BJ (cell line): ENCODE measurements at regions not wholly inside any gene's neighbourhood (a gene's known extent, or its start where the extent isn't known, plus 50 kb on each side); places are given as distances from the start of the nearest gene placed in this dataset.

Source experiments
- CTCF ChIA-PET: fragments of 350-600 bp; formaldehyde crosslinking; extraction: SDS; loops from one replicate; lab custom pipeline; 2021; ENCODE audit warnings: antibody characterized with exemption, inconsistent platforms; lab: Yijun Ruan, JAX
- POLR2A ChIA-PET: fragments of 300-600 bp; sonication (Branson Sonifier 250); formaldehyde crosslinking; extraction: SDS; loops from one replicate; lab custom pipeline; 2021; ENCODE audit warnings: antibody characterized with exemption; lab: Charles Lee
- DNase-seq: peaks from one replicate; pipeline ENCODE4 v3.0.0-alpha.2; 2011; ENCODE audit warnings: low read depth
- H3K27me3 ChIP-seq: 2 replicates; pipeline ENCODE4 v1.6.0; 2011; ENCODE audit warnings: low read length; ENCODE audit not compliant: control insufficient read depth, insufficient read depth
- H3K36me3 ChIP-seq: 2 replicates; pipeline ENCODE4 v1.5.1; 2011; ENCODE audit warnings: low read length; ENCODE audit not compliant: control insufficient read depth, insufficient read depth
- H3K4me3 ChIP-seq: 2 replicates; pipeline ENCODE4 v1.5.1; 2011; ENCODE audit warnings: low read depth, mild to moderate bottlenecking, control low read depth, low read length
- CTCF ChIP-seq: IDR thresholded peaks from 2 replicates; pipeline ENCODE4 v1.5.1; 2011; ENCODE audit warnings: low read depth, mild to moderate bottlenecking, control low read depth, inconsistent platforms, low read length, moderate library complexity; ENCODE audit not compliant: insufficient read depth

DNA sequence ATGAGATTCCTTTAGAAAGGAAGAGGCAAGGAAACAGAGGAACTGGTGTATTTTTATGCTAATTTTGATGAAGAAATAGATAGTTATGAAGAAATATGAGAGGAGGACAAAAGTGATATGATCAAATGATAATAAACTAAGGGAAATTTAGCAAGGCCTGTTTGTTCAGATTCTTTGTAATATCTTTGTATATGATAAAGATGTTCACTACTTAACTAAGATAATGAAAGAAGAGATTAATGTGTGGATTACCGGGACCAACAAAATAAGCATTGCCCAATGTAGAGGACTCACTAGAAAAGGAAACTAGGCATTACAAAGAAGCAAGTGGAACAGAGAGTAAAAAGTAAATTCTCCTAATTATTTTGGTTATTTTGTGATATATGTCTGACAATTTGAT is 99.0 kb upstream of the FIGN start:
- CTCF ChIA-PET, result interaction anchor here (1.2 kb wide), 1 partner anchor 26 kb away, joined by 3 read pairs; no protein-coding TSS in a partner anchor
- no peak overlapping the region for H3K4me3 ChIP-seq
- DNase-seq, result no peak
- POLR2A ChIA-PET, result no interaction called here
- no peak for TF ChIP-seq CTCF
- H3K36me3 ChIP-seq, result no peaks in the 10 kb centered on the region
- H3K27me3 ChIP-seq, result no peaks in the 10 kb centered on the region

DNA sequence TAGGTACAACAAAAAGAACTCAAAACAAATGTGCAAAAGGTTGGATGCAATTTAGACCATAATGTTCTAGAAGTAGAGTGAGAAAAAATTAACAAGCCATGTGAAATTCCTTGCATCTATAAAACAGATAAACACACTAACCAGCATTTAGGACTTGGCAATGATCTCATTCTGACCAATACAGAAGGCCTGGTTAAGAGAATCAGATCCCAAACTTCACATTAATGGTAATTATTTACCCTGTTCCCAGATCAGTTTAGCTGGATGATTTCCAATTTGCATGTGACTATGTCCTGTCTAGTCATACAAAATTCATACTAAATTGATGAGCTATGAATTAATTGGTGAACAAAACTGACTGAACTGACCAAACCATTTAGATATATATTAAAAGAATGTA is 98.4 kb upstream of the FIGN start:
- H3K27me3 ChIP-seq, result no peaks in the 10 kb centered on the region
- ChIA-PET CTCF (interaction anchor here (1.2 kb wide), 1 partner anchor 25 kb away, joined by 3 read pairs; no protein-coding TSS in a partner anchor), POLR2A (no interaction called here)
- no peak for TF ChIP-seq CTCF
- H3K4me3 ChIP-seq, result no peak overlapping the region
- H3K36me3 ChIP-seq, result no peaks in the 10 kb centered on the region
- DNase-seq, result no peak

DNA sequence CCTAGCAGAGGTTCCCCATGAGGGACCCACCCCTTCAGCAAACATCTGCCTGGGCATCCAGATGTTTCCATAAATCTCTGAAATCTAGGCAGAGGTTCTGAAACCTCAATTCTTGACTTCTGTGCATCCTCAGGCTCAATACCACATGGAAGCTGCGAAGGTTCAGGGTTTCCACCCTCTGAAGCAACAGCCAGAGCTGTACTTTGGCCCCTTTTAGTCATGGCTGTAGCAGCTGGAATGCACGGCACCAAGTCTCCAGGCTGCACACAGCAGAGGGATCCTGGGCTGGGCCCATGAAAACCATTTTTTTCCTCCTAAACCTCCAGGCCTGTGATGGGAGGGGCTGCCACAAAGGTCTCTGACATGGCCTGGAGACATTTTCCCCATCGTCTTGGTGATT is 93.0 kb upstream of the FIGN start:
- CTCF ChIA-PET, result no interaction called here
- TF ChIP-seq CTCF, result no peak
- no peak overlapping the region for H3K4me3 ChIP-seq
- H3K27me3 ChIP-seq, result no peaks in the 10 kb centered on the region
- DNase-seq, result no peak
- POLR2A ChIA-PET, result no interaction called here
- H3K36me3 ChIP-seq, result no peaks in the 10 kb centered on the region

DNA sequence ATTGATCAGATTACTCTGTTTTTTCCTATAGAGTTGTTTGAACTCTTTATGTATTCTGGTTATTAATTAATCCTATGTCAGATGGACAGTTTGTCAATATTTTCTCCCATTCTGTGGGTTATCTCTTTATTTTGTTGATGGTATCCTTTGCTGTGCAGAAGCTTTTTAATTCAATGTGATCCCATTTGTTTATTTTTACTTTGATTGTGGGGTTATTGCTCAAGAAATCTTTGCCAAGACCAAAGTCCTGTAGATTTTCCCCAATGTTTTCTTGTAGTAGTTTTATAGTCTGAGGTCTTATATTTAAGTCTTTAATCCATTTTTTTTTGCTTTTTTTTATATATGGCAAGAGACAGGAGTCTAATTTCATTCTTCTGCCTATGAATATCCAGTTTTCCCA is 86.2 kb upstream of the FIGN start:
- Histone ChIP-seq H3K4me3 (no peak overlapping the region), H3K27me3 (no peaks in the 10 kb centered on the region), H3K36me3 (no peaks in the 10 kb centered on the region)
- CTCF ChIA-PET, result no interaction called here
- DNase-seq, result no peak
- no peak for TF ChIP-seq CTCF
- POLR2A ChIA-PET, result no interaction called here

DNA sequence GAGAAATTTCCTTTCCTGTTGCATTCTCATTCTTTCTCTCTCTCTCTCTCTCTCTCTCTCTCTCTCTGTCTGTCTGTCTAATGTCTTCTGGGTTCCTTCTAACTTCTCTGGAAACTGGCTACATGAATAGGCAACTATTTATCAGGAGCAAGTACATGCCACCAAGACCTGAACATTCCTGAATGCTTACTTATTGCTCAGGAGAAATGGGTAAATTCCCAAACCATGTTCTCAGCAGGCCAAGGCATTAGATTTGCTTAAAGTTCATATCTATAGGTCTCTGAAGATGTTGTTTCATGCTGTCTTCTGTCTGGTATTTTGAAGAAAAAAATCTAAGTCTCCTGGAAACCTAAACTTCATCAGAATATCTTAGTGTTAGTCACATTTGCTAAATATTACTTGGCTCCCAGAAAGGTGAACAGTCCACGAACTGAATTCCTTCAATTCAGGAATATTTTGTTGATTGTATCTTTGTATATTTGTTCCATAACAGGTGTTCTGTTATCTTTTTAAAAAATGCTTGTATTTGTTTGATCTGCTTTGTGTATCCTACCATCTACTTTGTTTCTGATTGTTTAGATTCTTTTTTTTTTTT is 77.2 kb upstream of the FIGN start:
- no peak for DNase-seq
- H3K27me3 ChIP-seq, result no peaks in the 10 kb centered on the region
- no peak for TF ChIP-seq CTCF
- ChIA-PET POLR2A (no interaction called here), CTCF (no interaction called here)
- no peaks in the 10 kb centered on the region for H3K36me3 ChIP-seq
- no peak overlapping the region for H3K4me3 ChIP-seq
